ENCODE measurements at regions not wholly inside any gene's neighbourhood (a gene's known extent, or its start where the extent isn't known, plus 50 kb on each side); places are given as distances from the start of the nearest gene placed in this dataset.

- no peak for DNase-seq
- CTCF ChIA-PET, result no interaction called here
- Mint-ChIP-seq H3K4me3 (no peak overlapping the region), H3K36me3 (no peaks in the 10 kb centered on the region), H3K4me1 (ENCODE audit: low read depth) (no peaks in the 10 kb centered on the region), H3K27me3 (peaks cover 9% of the 10 kb centered on the region), H3K9me3 (peaks cover 2% of the 10 kb centered on the region), H3K27ac (no peak overlapping the region)
- intact Hi-C loops (cut with micrococcal nuclease), result no loop called here
- POLR2A ChIA-PET, result no interaction called here
Observed at GRCh38 chr9:109830545-109830944, 50.5 kb downstream of the PALM2AKAP2 start.

GRCh38 chr9:109831998-109832658 is 52.1 kb downstream of the PALM2AKAP2 start:
- Mint-ChIP-seq H3K27me3 (peaks cover 16% of the 10 kb centered on the region), H3K36me3 (no peaks in the 10 kb centered on the region), H3K9me3 (peaks cover 2% of the 10 kb centered on the region), H3K4me1 (ENCODE audit: low read depth) (no peaks in the 10 kb centered on the region), H3K4me3 (no peak overlapping the region), H3K27ac (no peak overlapping the region)
- POLR2A ChIA-PET, result no interaction called here
- CTCF ChIA-PET, result no interaction called here
- no peak for DNase-seq
- intact Hi-C loops (cut with micrococcal nuclease), result no loop called here

- H3K4me1 Mint-ChIP-seq (ENCODE audit: low read depth), result no peaks in the 10 kb centered on the region
- H3K4me3 Mint-ChIP-seq, result no peak overlapping the region
- CTCF ChIA-PET, result no interaction called here
- DNase-seq, result no peak
- peaks cover 2% of the 10 kb centered on the region for H3K9me3 Mint-ChIP-seq
- H3K27ac Mint-ChIP-seq, result no peak overlapping the region
- peaks cover 14% of the 10 kb centered on the region for H3K27me3 Mint-ChIP-seq
- intact Hi-C loops (cut with micrococcal nuclease), result no loop called here
- POLR2A ChIA-PET, result no interaction called here
- no peaks in the 10 kb centered on the region for H3K36me3 Mint-ChIP-seq
Observed at GRCh38 chr9:109834855-109835254, 54.9 kb downstream of the PALM2AKAP2 start.

- intact Hi-C loops (cut with micrococcal nuclease), result no loop called here
- Mint-ChIP-seq H3K9me3 (no peaks in the 10 kb centered on the region), H3K27me3 (no peaks in the 10 kb centered on the region), H3K4me1 (ENCODE audit: low read depth) (no peaks in the 10 kb centered on the region), H3K4me3 (no peak overlapping the region), H3K36me3 (no peaks in the 10 kb centered on the region), H3K27ac (no peak overlapping the region)
- CTCF ChIA-PET, result no interaction called here
- no peak for DNase-seq
- POLR2A ChIA-PET, result no interaction called here
Observed at GRCh38 chr9:109843641-109844040, 63.6 kb downstream of the PALM2AKAP2 start.

GRCh38 chr9:109845226-109845625 is 65.2 kb downstream of the PALM2AKAP2 start:
- intact Hi-C loops (cut with micrococcal nuclease), result no loop called here
- Mint-ChIP-seq H3K4me3 (no peak overlapping the region), H3K27ac (no peak overlapping the region), H3K9me3 (no peaks in the 10 kb centered on the region), H3K4me1 (ENCODE audit: low read depth) (no peaks in the 10 kb centered on the region), H3K27me3 (no peaks in the 10 kb centered on the region), H3K36me3 (no peaks in the 10 kb centered on the region)
- CTCF ChIA-PET, result no interaction called here
- POLR2A ChIA-PET, result no interaction called here
- DNase-seq, result no peak

- Mint-ChIP-seq H3K27me3 (no peaks in the 10 kb centered on the region), H3K36me3 (no peaks in the 10 kb centered on the region), H3K9me3 (no peaks in the 10 kb centered on the region), H3K4me3 (no peak overlapping the region), H3K4me1 (ENCODE audit: low read depth) (no peaks in the 10 kb centered on the region), H3K27ac (no peak overlapping the region)
- ChIA-PET POLR2A (no interaction called here), CTCF (no interaction called here)
- no peak for DNase-seq
- intact Hi-C loops (cut with micrococcal nuclease), result no loop called here
Observed at GRCh38 chr9:109846776-109847175, 66.8 kb downstream of the PALM2AKAP2 start.

GRCh38 chr9:109852556-109852955 is 72.6 kb downstream of the PALM2AKAP2 start:
- Mint-ChIP-seq H3K27ac (no peak overlapping the region), H3K4me3 (no peak overlapping the region), H3K36me3 (no peaks in the 10 kb centered on the region), H3K9me3 (peaks cover 6% of the 10 kb centered on the region), H3K4me1 (ENCODE audit: low read depth) (no peaks in the 10 kb centered on the region), H3K27me3 (peaks cover 8% of the 10 kb centered on the region)
- DNase-seq, result no peak
- intact Hi-C loops (cut with micrococcal nuclease), result no loop called here
- CTCF ChIA-PET, result no interaction called here
- POLR2A ChIA-PET, result no interaction called here

GRCh38 chr9:109855540-109855939 is 75.5 kb downstream of the PALM2AKAP2 start:
- ChIA-PET CTCF (no interaction called here), POLR2A (no interaction called here)
- Mint-ChIP-seq H3K4me3 (no peak overlapping the region), H3K4me1 (ENCODE audit: low read depth) (no peaks in the 10 kb centered on the region), H3K27me3 (peaks cover 16% of the 10 kb centered on the region), H3K27ac (no peak overlapping the region), H3K9me3 (peaks cover 6% of the 10 kb centered on the region), H3K36me3 (no peaks in the 10 kb centered on the region)
- intact Hi-C loops (cut with micrococcal nuclease), result no loop called here
- no peak for DNase-seq

GRCh38 chr9:109856785-109857184 is 76.8 kb downstream of the PALM2AKAP2 start:
- Mint-ChIP-seq H3K36me3 (no peaks in the 10 kb centered on the region), H3K4me3 (no peak overlapping the region), H3K27ac (no peak overlapping the region), H3K4me1 (ENCODE audit: low read depth) (no peaks in the 10 kb centered on the region), H3K9me3 (peaks cover 6% of the 10 kb centered on the region), H3K27me3 (peaks cover 16% of the 10 kb centered on the region)
- CTCF ChIA-PET, result no interaction called here
- DNase-seq, result no peak
- intact Hi-C loops (cut with micrococcal nuclease), result no loop called here
- POLR2A ChIA-PET, result no interaction called here

GRCh38 chr9:109857336-109857735 is 77.3 kb downstream of the PALM2AKAP2 start:
- no peak overlapping the region for H3K4me3 Mint-ChIP-seq
- ChIA-PET POLR2A (no interaction called here), CTCF (no interaction called here)
- no peak overlapping the region for H3K27ac Mint-ChIP-seq
- no peaks in the 10 kb centered on the region for H3K36me3 Mint-ChIP-seq
- intact Hi-C loops (cut with micrococcal nuclease), result no loop called here
- peaks cover 13% of the 10 kb centered on the region for H3K27me3 Mint-ChIP-seq
- no peak for DNase-seq
- peaks cover 3% of the 10 kb centered on the region for H3K9me3 Mint-ChIP-seq
- no peaks in the 10 kb centered on the region for H3K4me1 Mint-ChIP-seq (ENCODE audit: low read depth)

GRCh38 chr9:109859447-109859846 is 79.4 kb downstream of the PALM2AKAP2 start:
- Mint-ChIP-seq H3K4me3 (no peak overlapping the region), H3K9me3 (no peaks in the 10 kb centered on the region), H3K27ac (no peak overlapping the region), H3K4me1 (ENCODE audit: low read depth) (no peaks in the 10 kb centered on the region), H3K27me3 (peaks cover 10% of the 10 kb centered on the region), H3K36me3 (no peaks in the 10 kb centered on the region)
- CTCF ChIA-PET, result interaction anchor here (0.7 to 1.0 kb wide), 3 partner anchors 27 to 41 kb away, joined by 3 read pairs; no protein-coding TSS in a partner anchor
- intact Hi-C loops (cut with micrococcal nuclease), result no loop called here
- POLR2A ChIA-PET, result no interaction called here
- DNase-seq, result no peak

GRCh38 chr9:109860521-109860920 is 80.5 kb downstream of the PALM2AKAP2 start:
- CTCF ChIA-PET, result no interaction called here
- Mint-ChIP-seq H3K4me1 (ENCODE audit: low read depth) (no peaks in the 10 kb centered on the region), H3K27ac (no peak overlapping the region)

GRCh38 chr9:109861499-109861898 is 81.5 kb downstream of the PALM2AKAP2 start:
- CTCF ChIA-PET, result no interaction called here
- H3K4me3 Mint-ChIP-seq, result no peak overlapping the region
- no peaks in the 10 kb centered on the region for H3K36me3 Mint-ChIP-seq
- peaks cover 11% of the 10 kb centered on the region for H3K27me3 Mint-ChIP-seq
- H3K4me1 Mint-ChIP-seq (ENCODE audit: low read depth), result no peaks in the 10 kb centered on the region
- intact Hi-C loops (cut with micrococcal nuclease), result no loop called here
- H3K9me3 Mint-ChIP-seq, result no peaks in the 10 kb centered on the region
- no peak for DNase-seq
- POLR2A ChIA-PET, result no interaction called here
- H3K27ac Mint-ChIP-seq, result no peak overlapping the region

More at GRCh38 chr9:109860521-109860920, 80.5 kb downstream of the PALM2AKAP2 start:
- Mint-ChIP-seq H3K9me3 (no peaks in the 10 kb centered on the region), H3K4me3 (no peak overlapping the region), H3K27me3 (peaks cover 10% of the 10 kb centered on the region), H3K36me3 (no peaks in the 10 kb centered on the region)
- DNase-seq, result no peak
- intact Hi-C loops (cut with micrococcal nuclease), result no loop called here
- POLR2A ChIA-PET, result no interaction called here

All from activated CD4-positive, alpha-beta memory T cell treated with anti-CD3 and anti-CD28 coated beads for 36 hours (primary cell).